ENCODE measurements at regions not wholly inside any gene's neighbourhood (a gene's known extent, or its start where the extent isn't known, plus 50 kb on each side); places are given as distances from the start of the nearest gene placed in this dataset.

DNA sequence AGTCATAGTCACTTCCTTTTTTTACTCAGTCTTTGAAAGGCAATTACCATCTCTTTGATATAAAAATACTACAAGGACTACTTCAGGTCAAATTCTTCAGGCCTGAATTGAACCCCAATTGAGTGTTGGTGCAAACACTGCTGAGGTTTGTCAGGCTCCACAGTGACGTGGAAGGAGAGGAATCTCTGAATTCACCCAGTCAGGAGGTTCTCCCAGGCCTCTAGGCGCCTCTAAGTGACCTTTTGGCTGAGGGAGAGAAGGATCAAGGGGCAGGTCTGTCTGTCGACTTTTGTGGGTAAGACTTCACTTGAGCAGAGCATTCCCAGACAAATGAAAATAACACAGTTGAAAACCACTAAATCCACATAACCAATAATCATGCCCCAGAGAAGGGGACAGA lies 227.6 kb upstream of the CHRNA7 start:
- no peaks in the 10 kb centered on the region for H3K9me3 Mint-ChIP-seq (ENCODE audit: unreplicated experiment)
- no peaks in the 10 kb centered on the region for H3K4me1 Mint-ChIP-seq (ENCODE audit: unreplicated experiment)
- no peak overlapping the region for H3K4me3 Mint-ChIP-seq (ENCODE audit: unreplicated experiment)

DNA sequence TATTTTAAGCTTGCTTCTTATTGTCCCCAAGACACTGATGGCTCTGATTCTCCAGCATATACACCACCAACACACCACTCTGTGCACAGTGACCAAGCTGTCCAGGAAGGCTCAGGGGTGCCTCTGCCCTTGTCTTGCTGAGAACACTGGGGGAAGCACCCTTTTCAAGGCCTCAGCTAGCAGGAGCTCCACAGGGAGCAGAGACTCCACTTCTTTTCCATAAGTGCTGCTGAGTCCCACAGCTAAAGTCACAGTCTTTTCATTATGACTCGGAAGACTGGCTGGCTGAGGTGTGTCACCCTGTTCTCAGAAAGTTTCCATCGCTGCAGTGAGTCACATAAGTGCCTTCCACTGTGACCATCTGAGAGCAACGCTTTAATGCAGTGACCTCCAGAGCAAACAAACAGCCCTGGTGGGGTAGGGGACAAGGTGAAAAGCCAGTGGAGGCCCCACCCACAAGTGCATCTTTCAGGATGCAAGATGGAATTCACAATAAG lies 226.9 kb upstream of the CHRNA7 start:
- TF ChIP-seq, protein P1, sequence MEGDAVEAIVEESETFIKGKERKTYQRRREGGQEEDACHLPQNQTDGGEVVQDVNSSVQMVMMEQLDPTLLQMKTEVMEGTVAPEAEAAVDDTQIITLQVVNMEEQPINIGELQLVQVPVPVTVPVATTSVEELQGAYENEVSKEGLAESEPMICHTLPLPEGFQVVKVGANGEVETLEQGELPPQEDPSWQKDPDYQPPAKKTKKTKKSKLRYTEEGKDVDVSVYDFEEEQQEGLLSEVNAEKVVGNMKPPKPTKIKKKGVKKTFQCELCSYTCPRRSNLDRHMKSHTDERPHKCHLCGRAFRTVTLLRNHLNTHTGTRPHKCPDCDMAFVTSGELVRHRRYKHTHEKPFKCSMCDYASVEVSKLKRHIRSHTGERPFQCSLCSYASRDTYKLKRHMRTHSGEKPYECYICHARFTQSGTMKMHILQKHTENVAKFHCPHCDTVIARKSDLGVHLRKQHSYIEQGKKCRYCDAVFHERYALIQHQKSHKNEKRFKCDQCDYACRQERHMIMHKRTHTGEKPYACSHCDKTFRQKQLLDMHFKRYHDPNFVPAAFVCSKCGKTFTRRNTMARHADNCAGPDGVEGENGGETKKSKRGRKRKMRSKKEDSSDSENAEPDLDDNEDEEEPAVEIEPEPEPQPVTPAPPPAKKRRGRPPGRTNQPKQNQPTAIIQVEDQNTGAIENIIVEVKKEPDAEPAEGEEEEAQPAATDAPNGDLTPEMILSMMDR (IDR thresholded peaks at IDR 0.05): no peak
- Mint-ChIP-seq H3K4me3 (ENCODE audit: unreplicated experiment) (no peak overlapping the region), H3K27ac (ENCODE audit: unreplicated experiment) (no peak overlapping the region), H3K27me3 (ENCODE audit: unreplicated experiment) (no peaks in the 10 kb centered on the region), H3K36me3 (ENCODE audit: unreplicated experiment) (no peaks in the 10 kb centered on the region), H3K9me3 (ENCODE audit: unreplicated experiment) (no peaks in the 10 kb centered on the region), H3K4me1 (ENCODE audit: unreplicated experiment) (no peaks in the 10 kb centered on the region)
- DNase-seq (ENCODE audit: extremely low spot score, unreplicated experiment): no peak

More for the DNA sequence above, 227.6 kb upstream of the CHRNA7 start:
- DNase-seq (ENCODE audit: extremely low spot score, unreplicated experiment): no peak
- no peaks in the 10 kb centered on the region for H3K27me3 Mint-ChIP-seq (ENCODE audit: unreplicated experiment)
- TF ChIP-seq, protein P1 (IDR thresholded peaks at IDR 0.05): no peak
- no peak overlapping the region for H3K27ac Mint-ChIP-seq (ENCODE audit: unreplicated experiment)
- no peaks in the 10 kb centered on the region for H3K36me3 Mint-ChIP-seq (ENCODE audit: unreplicated experiment)

DNA sequence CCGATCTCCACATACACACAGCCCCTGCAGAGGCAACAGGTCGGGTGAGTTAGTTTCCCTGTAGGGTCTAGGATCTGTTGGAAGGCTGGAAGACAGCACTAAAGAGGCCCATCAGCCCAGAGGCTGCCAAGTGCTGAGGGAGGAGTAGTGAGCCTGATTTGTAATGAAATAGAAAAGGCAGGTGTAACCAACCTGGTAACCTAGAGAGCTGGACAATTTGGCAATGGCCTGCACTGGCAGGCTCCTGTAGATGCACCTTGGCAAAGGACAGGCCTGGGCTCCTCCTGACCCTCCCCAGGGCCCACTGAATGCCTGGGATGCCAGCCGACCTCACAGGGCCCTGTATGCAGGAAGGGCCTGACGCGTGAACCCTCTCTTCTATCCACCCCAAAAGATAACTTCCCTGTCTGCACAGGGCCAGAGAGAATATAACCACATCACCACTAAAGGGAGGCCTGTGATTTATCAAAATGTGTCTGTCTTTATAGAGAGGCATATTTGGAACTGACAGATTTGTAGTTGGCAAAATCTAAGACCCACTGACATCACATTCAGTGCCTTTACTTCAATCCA lies 225.1 kb upstream of the CHRNA7 start:
- Mint-ChIP-seq H3K27ac (ENCODE audit: unreplicated experiment) (no peak overlapping the region), H3K27me3 (ENCODE audit: unreplicated experiment) (no peaks in the 10 kb centered on the region), H3K9me3 (ENCODE audit: unreplicated experiment) (no peaks in the 10 kb centered on the region), H3K4me1 (ENCODE audit: unreplicated experiment) (no peaks in the 10 kb centered on the region), H3K36me3 (ENCODE audit: unreplicated experiment) (no peaks in the 10 kb centered on the region), H3K4me3 (ENCODE audit: unreplicated experiment) (no peak overlapping the region)
- TF ChIP-seq, protein P1 (IDR thresholded peaks at IDR 0.05): no peak
- no peak for DNase-seq (ENCODE audit: extremely low spot score, unreplicated experiment)

DNA sequence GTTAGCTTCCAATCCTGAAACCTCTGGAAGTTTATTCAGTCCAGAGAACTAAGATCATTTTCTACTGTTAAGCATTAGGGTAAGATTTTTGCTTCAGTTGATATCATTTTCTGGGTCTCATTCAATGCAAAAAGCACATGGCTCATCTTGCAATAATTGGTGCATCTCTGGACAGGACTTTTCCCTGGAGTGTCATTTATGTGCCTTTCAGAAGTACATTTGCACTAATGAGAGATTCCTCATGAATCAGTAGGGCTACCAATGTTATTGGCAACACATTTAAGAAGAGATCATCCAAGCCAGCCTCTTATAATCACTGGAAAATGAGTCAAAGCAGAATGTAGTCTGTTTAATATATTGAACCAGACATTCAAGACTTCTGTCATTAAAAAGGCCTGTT lies 224.2 kb upstream of the CHRNA7 start:
- no peaks in the 10 kb centered on the region for H3K4me1 Mint-ChIP-seq (ENCODE audit: unreplicated experiment)
- H3K36me3 Mint-ChIP-seq (ENCODE audit: unreplicated experiment): no peaks in the 10 kb centered on the region
- TF ChIP-seq, protein P1 (IDR thresholded peaks at IDR 0.05): no peak
- H3K9me3 Mint-ChIP-seq (ENCODE audit: unreplicated experiment): no peaks in the 10 kb centered on the region
- H3K27me3 Mint-ChIP-seq (ENCODE audit: unreplicated experiment): no peaks in the 10 kb centered on the region
- H3K4me3 Mint-ChIP-seq (ENCODE audit: unreplicated experiment): no peak overlapping the region
- DNase-seq (ENCODE audit: extremely low spot score, unreplicated experiment): no peak
- H3K27ac Mint-ChIP-seq (ENCODE audit: unreplicated experiment): no peak overlapping the region

DNA sequence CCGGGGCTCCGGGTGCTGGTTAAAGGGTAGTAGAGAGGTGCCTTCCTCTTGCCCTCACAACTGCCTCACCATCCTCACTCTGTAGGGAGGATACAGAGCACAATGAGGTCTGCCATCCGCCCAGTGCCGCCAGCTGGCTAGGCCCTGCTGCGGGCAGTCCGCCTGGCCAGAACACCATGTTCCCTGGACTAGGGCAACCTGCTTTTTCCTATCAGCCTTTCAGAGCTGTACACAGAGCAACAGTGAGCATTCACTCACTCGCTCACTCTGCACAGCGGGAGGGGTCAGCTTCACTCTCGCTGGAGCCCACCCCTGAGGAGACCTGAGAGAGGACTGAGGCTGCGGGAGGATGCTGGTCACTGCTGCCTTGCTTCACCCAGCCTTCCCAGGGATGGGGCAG lies 218.7 kb upstream of the CHRNA7 start:
- no peak for DNase-seq (ENCODE audit: extremely low spot score, unreplicated experiment)
- Mint-ChIP-seq H3K27ac (ENCODE audit: unreplicated experiment) (no peak overlapping the region), H3K4me3 (ENCODE audit: unreplicated experiment) (no peak overlapping the region), H3K4me1 (ENCODE audit: unreplicated experiment) (no peaks in the 10 kb centered on the region), H3K36me3 (ENCODE audit: unreplicated experiment) (no peaks in the 10 kb centered on the region), H3K9me3 (ENCODE audit: unreplicated experiment) (no peaks in the 10 kb centered on the region), H3K27me3 (ENCODE audit: unreplicated experiment) (no peaks in the 10 kb centered on the region)
- TF ChIP-seq, protein P1 (IDR thresholded peaks at IDR 0.05): no peak
